Esophagus (tissue), 2 donors: ENCODE measurements at regions not wholly inside any gene's neighbourhood (a gene's known extent, or its start where the extent isn't known, plus 50 kb on each side); places are given as distances from the start of the nearest gene placed in this dataset.
"Not testable (repeated sequence)": the region's sequence is repeated elsewhere in the genome, so short reads cannot be mapped to it uniquely, and the experiment has no call there.

Source experiments
- H3K27ac ChIP-seq, 2 donors: one replicate each; pipeline ENCODE4 v1.5.1; 2013; ENCODE audit warnings: low read depth in 2 of 2, mild to moderate bottlenecking in 2 of 2, inconsistent platforms in 1 of 2, low read length in 1 of 2, moderate library complexity in 1 of 2
- H3K27me3 ChIP-seq, 2 donors: one replicate each; pipeline ENCODE4 v1.6.1; 2013; ENCODE audit warnings: low read length in 2 of 2, control low read depth in 1 of 2, mild to moderate bottlenecking in 1 of 2; ENCODE audit not compliant: insufficient read depth in 2 of 2, control insufficient read depth in 1 of 2
- H3K36me3 ChIP-seq, 2 donors: one replicate each; pipeline ENCODE4 v1.6.1; 2013; ENCODE audit warnings: low read length in 1 of 2; ENCODE audit not compliant: control insufficient read depth in 2 of 2, insufficient read depth in 2 of 2
- H3K4me1 ChIP-seq, 2 donors: one replicate each; pipeline ENCODE4 v1.6.1; 2013; ENCODE audit warnings: low read length in 1 of 2; ENCODE audit not compliant: control insufficient read depth in 2 of 2, insufficient read depth in 2 of 2
- H3K4me3 ChIP-seq, 2 donors: one replicate each; pipeline ENCODE4 v1.5.1; 2013; ENCODE audit warnings: low read length in 2 of 2, mild to moderate bottlenecking in 2 of 2, low read depth in 1 of 2, moderate library complexity in 1 of 2
- H3K9me3 ChIP-seq, 2 donors: one replicate each; pipeline ENCODE4 v1.6.1; 2013; ENCODE audit warnings: mild to moderate bottlenecking in 2 of 2, low read depth in 1 of 2, low read length in 1 of 2, moderate library complexity in 1 of 2; ENCODE audit not compliant: control insufficient read depth in 2 of 2, insufficient read depth in 1 of 2
- WGBS, 2 donors: extraction: QIAGEN DNeasy Blood & Tissue Kit; methylation state at CpG; one replicate each; pipeline ENCODE4 v1.1.7; 2013; 5-methylcytosine and 5-hydroxymethylcytosine counted together
- donor health status: healthy with polysubstance abuse.
- donor health status: Bipolar disorder and iron deficiency.

GRCh38 chr2:228913176-228913575 is 357.9 kb downstream of the PID1 start:
- Histone ChIP-seq H3K4me3 (no peak overlapping the region), H3K36me3 (no peaks in the 10 kb centered on the region), H3K27ac (no peak overlapping the region), H3K9me3 (no peaks in the 10 kb centered on the region), H3K27me3 (no peaks in the 10 kb centered on the region), H3K4me1 (no peaks in the 10 kb centered on the region)
- WGBS, 2 donors: 56 to 61% methylated on average over 3 of the region's 3 CpGs

GRCh38 chr2:228910872-228911271 is 360.2 kb downstream of the PID1 start:
- H3K4me3 ChIP-seq, H3K36me3 ChIP-seq, H3K4me1 ChIP-seq, H3K9me3 ChIP-seq, H3K27ac ChIP-seq, H3K27me3 ChIP-seq: not testable (repeated sequence)
- 80 to 83% methylated on average over 1 of the region's 1 CpG for WGBS, 2 donors

DNA sequence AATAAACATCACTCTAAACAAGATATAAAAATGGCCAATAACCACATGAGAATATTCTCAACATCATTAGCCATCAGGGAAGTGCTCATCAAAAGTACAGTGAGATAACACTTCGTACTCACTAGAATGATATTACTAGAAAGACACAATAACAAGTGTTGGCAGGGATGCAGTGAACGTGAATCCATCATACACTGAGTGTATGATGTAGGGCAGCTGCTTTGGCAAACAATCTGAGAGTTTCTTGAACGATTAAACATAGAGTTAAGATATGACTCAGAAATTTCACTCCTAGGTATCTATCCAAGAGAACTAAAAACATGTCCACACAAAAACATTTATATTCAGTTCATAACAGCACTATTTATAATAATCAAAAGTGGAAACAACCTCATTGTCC is 368.9 kb downstream of the PID1 start:
- Histone ChIP-seq H3K27ac (no peak overlapping the region), H3K36me3 (no peaks in the 10 kb centered on the region), H3K9me3 (peaks cover 0 to 9% of the 10 kb centered on the region in 2 donors), H3K4me3 (no peak overlapping the region), H3K27me3 (no peaks in the 10 kb centered on the region), H3K4me1 (no peaks in the 10 kb centered on the region)
- 49 to 50% methylated on average over 3 of the region's 3 CpGs for WGBS, 2 donors

DNA sequence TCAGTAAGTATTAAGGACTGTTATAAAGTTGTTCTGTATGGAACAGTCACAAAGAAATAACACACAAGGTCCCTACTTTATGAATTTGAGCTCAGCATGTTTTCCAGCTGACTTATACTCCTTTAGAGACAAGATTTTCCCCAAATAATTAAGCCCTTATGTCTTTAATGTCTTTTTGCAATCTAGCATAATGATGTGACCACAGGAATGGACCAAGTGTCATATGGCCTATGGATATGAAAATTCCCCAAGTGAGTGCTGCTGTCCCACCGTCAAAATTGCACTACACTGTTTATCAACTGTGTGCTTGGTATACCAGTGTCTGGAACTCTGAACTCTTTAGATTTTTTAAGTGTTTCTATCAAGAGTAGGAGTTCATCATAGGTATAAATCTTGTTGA is 369.6 kb downstream of the PID1 start:
- Histone ChIP-seq H3K36me3 (no peaks in the 10 kb centered on the region), H3K4me1 (no peaks in the 10 kb centered on the region), H3K9me3 (peaks cover 0 to 10% of the 10 kb centered on the region in 2 donors), H3K27me3 (no peaks in the 10 kb centered on the region), H3K27ac (no peak overlapping the region), H3K4me3 (no peak overlapping the region)
- 82 to 84% methylated on average over 1 of the region's 1 CpG for WGBS, 2 donors

DNA sequence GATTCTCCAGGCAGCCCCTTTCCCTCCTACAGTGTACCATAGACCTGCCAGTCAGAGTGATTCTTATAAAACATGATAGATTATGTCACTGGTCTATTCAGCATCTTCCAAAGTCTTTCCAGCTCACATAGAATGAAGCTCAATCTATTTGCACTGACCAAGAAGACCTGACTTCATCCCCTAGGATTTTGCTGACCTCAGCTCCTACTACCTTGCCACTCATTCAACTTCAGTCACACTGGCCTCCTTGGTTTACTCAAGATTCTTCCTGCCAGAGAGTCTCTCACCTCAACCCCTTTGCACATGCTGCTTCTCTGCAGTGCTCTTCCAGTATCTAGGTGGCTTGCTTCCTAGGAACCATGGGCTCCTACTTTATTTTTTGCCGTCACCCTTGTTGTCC is 392.9 kb downstream of the PID1 start:
- no peaks in the 10 kb centered on the region for H3K9me3 ChIP-seq
- no peaks in the 10 kb centered on the region for H3K27me3 ChIP-seq
- no peaks in the 10 kb centered on the region for H3K4me1 ChIP-seq
- no peak overlapping the region for H3K4me3 ChIP-seq
- no peaks in the 10 kb centered on the region for H3K36me3 ChIP-seq
- no peak overlapping the region for H3K27ac ChIP-seq
- 40 to 87% methylated on average over 1 of the region's 1 CpG for WGBS, 2 donors

GRCh38 chr2:228876276-228876675 is 394.8 kb downstream of the PID1 start:
- H3K9me3 ChIP-seq: no peaks in the 10 kb centered on the region

GRCh38 chr2:228875152-228875900 is 395.8 kb downstream of the PID1 start:
- Histone ChIP-seq H3K9me3 (no peaks in the 10 kb centered on the region), H3K36me3 (no peaks in the 10 kb centered on the region), H3K4me3 (no peak overlapping the region), H3K27ac (no peak overlapping the region), H3K27me3 (no peaks in the 10 kb centered on the region), H3K4me1 (no peaks in the 10 kb centered on the region)
- WGBS, 2 donors: 70 to 74% methylated on average over 5 of the region's 5 CpGs

More at GRCh38 chr2:228876276-228876675, 394.8 kb downstream of the PID1 start:
- Histone ChIP-seq H3K4me3 (no peak overlapping the region), H3K4me1 (no peaks in the 10 kb centered on the region), H3K27me3 (no peaks in the 10 kb centered on the region), H3K27ac (no peak overlapping the region), H3K36me3 (no peaks in the 10 kb centered on the region)
- WGBS, 2 donors: 55 to 63% methylated on average over 2 of the region's 2 CpGs

- Histone ChIP-seq H3K36me3 (no peaks in the 10 kb centered on the region), H3K27me3 (no peaks in the 10 kb centered on the region), H3K27ac (no peak overlapping the region), H3K4me1 (no peaks in the 10 kb centered on the region), H3K9me3 (peaks cover 0 to under 1% of the 10 kb centered on the region in 2 donors), H3K4me3 (no peak overlapping the region)
- 45 to 55% methylated on average over 4 of the region's 4 CpGs for WGBS, 2 donors
Observed at GRCh38 chr2:228871012-228871411, 400.1 kb downstream of the PID1 start.

GRCh38 chr2:228869636-228870264 is 401.3 kb downstream of the PID1 start:
- Histone ChIP-seq H3K4me1 (no peaks in the 10 kb centered on the region), H3K9me3 (peaks cover 0 to 4% of the 10 kb centered on the region in 2 donors), H3K4me3 (no peak overlapping the region), H3K36me3 (no peaks in the 10 kb centered on the region), H3K27ac (no peak overlapping the region), H3K27me3 (no peaks in the 10 kb centered on the region)

DNA sequence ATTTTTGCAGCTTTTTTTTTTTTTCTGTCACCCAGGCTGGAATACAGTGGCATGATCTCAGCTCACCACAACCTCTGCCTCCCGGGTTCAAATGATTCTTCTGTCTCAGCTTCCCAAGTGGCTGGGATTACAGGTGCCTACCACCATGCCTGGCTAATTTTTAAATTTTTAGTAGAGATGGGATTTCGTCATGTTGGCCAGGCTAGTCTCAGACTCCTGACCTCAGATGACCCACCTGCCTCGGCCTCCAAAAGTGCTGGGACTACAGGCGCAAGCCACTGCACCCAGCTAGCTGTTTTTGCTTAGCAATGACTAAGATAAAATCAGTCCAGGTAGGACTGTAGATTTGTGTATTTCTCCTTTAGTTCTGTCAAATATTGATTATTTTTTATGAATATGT is 403.7 kb downstream of the PID1 start:
- H3K9me3 ChIP-seq: peaks cover 0 to 4% of the 10 kb centered on the region in 2 donors
- no peak overlapping the region for H3K4me3 ChIP-seq
- H3K27me3 ChIP-seq: no peaks in the 10 kb centered on the region
- no peaks in the 10 kb centered on the region for H3K4me1 ChIP-seq
- H3K36me3 ChIP-seq: no peaks in the 10 kb centered on the region
- 86 to 87% methylated on average over 4 of the region's 4 CpGs for WGBS, 2 donors
- H3K27ac ChIP-seq: no peak overlapping the region
